Keratinocyte (primary cell): ENCODE measurements at regions not wholly inside any gene's neighbourhood (a gene's known extent, or its start where the extent isn't known, plus 50 kb on each side); places are given as distances from the start of the nearest gene placed in this dataset.

ENCODE experiments used
- DNase-seq: peaks from one replicate; pipeline ENCODE4 v3.0.0-alpha.2; 2011; ENCODE audit warnings: low read depth, missing footprints, low spot score
- FAIRE-seq: peaks from 2 replicates; lab custom pipeline; 2011; peaks lifted over from hg19 to GRCh38; lab: Jason Lieb, UNC
- H2AFZ ChIP-seq: 2 replicates; pipeline ENCODE4 v1.6.0; 2012; ENCODE audit warnings: low read length, control low read depth, inconsistent platforms; ENCODE audit not compliant: control insufficient read depth
- H3K27ac ChIP-seq: 2 replicates; pipeline ENCODE4 v1.5.1; 2011; ENCODE audit warnings: low read length; ENCODE audit not compliant: control insufficient read depth, insufficient read depth
- H3K27me3 ChIP-seq: 3 replicates; pipeline ENCODE4 v1.6.0; 2011; ENCODE audit warnings: low read length; ENCODE audit not compliant: control insufficient read depth, insufficient read depth; ENCODE audit errors: extremely low read depth
- H3K36me3 ChIP-seq, 2 experiments: 2 replicates in 1 of 2; 3 replicates in 1 of 2; pipeline ENCODE4 v1.5.1; 2011; ENCODE audit warnings: low read length in 2 of 2, mild to moderate bottlenecking in 1 of 2; ENCODE audit not compliant: control insufficient read depth in 2 of 2, insufficient read depth in 2 of 2; ENCODE audit errors: extremely low read depth in 1 of 2
- H3K4me1 ChIP-seq: 3 replicates; pipeline ENCODE4 v1.5.1; 2011; ENCODE audit warnings: low read length; ENCODE audit not compliant: control insufficient read depth, insufficient read depth; ENCODE audit errors: extremely low read depth
- H3K4me2 ChIP-seq: 3 replicates; pipeline ENCODE4 v1.6.0; 2011; ENCODE audit warnings: low read depth, low read length; ENCODE audit not compliant: control insufficient read depth, insufficient read depth; ENCODE audit errors: extremely low read depth
- H3K4me3 ChIP-seq, 3 experiments: fragments of 200-600 bp in 1 of 3; sonication (generic) in 1 of 3; 2 replicates in 2 of 3; 3 replicates in 1 of 3; pipeline ENCODE4 v1.5.1; 2011 to 2016; ENCODE audit warnings: low read length in 3 of 3, mild to moderate bottlenecking in 3 of 3, control low read depth in 2 of 3, inconsistent platforms in 1 of 3, low read depth in 1 of 3, mixed read lengths in 1 of 3, mixed run types in 1 of 3, moderate library complexity in 1 of 3; ENCODE audit not compliant: control insufficient read depth in 2 of 3, insufficient read depth in 2 of 3; ENCODE audit errors: extremely low read depth in 1 of 3
- H3K79me2 ChIP-seq: 2 replicates; pipeline ENCODE4 v1.6.0; 2012; ENCODE audit warnings: low read length; ENCODE audit not compliant: control insufficient read depth, insufficient read depth
- H3K9ac ChIP-seq: 3 replicates; pipeline ENCODE4 v1.6.0; 2011; ENCODE audit warnings: low read length; ENCODE audit not compliant: control insufficient read depth, insufficient read depth; ENCODE audit errors: extremely low read depth
- H3K9me1 ChIP-seq: 3 replicates; pipeline ENCODE4 v1.6.0; 2011; ENCODE audit warnings: low read length; ENCODE audit not compliant: control insufficient read depth, insufficient read depth; ENCODE audit errors: extremely low read depth
- H3K9me3 ChIP-seq: 2 replicates; pipeline ENCODE4 v1.5.1; 2012; ENCODE audit warnings: low read depth, low read length; ENCODE audit not compliant: control insufficient read depth
- H4K20me1 ChIP-seq: 3 replicates; pipeline ENCODE4 v1.6.0; 2011; ENCODE audit warnings: low read length; ENCODE audit not compliant: control insufficient read depth, insufficient read depth; ENCODE audit errors: extremely low read depth
- EZH2 ChIP-seq: IDR thresholded peaks from one replicate; pipeline ENCODE4 v1.6.1; 2012; ENCODE audit warnings: inconsistent platforms, mild to moderate bottlenecking, low read length, moderate library complexity
- dilution Hi-C: fragments of 300-500 bp; cut with MboI; formaldehyde crosslinking; loops from one replicate; pipeline ENCODE4 v1.7.0; 2020; ENCODE audit warnings: low sequenced_read_pairs; ENCODE audit not compliant: extremely low pct_ligation_motif_present
- TF ChIP-seq, protein P1 (sequence below), 3 experiments: IDR thresholded peaks in 1 of 3; conservative IDR thresholded peaks in 1 of 3; optimal IDR thresholded peaks in 1 of 3; 2 replicates in 2 of 3; 3 replicates in 1 of 3; pipeline versions ENCODE3 to v1.5.1; 2011; ENCODE audit warnings: low read length in 3 of 3, mild to moderate bottlenecking in 3 of 3, moderate library complexity in 2 of 3, control low read depth in 1 of 3, inconsistent platforms in 1 of 3; ENCODE audit not compliant: insufficient read depth in 2 of 3; ENCODE audit errors: extremely low read depth in 1 of 3

DNA sequence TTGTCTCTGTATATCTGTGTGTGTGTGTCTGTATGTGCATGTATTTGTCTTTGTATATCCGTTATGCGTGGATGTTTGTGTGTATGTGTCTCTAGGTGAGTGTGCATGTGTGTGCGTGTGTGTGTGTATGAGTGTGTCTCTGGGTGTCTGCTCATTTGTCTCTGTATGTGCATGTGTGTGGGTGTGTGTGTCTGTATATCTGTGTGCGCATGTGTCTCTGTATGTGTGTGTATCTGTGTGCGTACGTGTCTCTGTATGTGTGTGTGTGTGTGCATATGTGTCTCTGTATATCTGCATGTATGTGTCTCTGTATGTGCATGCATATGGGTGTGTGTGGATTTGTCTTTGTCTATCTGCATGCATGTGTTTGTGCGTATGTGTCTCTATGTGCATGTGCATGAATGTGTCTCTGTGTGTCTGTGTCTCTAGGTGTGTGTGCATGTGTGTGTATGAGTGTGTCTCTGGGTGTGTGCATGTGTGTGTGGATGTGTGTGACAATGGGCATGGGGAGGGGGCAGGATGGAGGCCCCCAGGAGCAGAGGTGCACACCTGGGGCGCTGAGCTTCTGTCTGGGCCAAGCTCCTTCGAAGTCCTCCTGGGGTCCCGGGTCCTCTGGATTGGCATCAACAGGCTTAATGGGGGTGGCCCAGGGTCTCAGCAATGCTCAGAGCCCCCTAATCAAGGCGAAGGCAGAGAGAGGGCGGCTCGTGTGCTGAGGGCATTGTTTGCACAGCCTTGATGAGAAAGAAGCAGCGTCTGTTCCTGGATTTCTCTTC, 373.4 kb upstream of the IRX4 start:
- TF ChIP-seq EZH2: no peak
- TF ChIP-seq, protein P1, sequence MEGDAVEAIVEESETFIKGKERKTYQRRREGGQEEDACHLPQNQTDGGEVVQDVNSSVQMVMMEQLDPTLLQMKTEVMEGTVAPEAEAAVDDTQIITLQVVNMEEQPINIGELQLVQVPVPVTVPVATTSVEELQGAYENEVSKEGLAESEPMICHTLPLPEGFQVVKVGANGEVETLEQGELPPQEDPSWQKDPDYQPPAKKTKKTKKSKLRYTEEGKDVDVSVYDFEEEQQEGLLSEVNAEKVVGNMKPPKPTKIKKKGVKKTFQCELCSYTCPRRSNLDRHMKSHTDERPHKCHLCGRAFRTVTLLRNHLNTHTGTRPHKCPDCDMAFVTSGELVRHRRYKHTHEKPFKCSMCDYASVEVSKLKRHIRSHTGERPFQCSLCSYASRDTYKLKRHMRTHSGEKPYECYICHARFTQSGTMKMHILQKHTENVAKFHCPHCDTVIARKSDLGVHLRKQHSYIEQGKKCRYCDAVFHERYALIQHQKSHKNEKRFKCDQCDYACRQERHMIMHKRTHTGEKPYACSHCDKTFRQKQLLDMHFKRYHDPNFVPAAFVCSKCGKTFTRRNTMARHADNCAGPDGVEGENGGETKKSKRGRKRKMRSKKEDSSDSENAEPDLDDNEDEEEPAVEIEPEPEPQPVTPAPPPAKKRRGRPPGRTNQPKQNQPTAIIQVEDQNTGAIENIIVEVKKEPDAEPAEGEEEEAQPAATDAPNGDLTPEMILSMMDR (optimal IDR thresholded peaks at IDR 0.05 in 1 of 3, IDR thresholded peaks at IDR 0.05 in 1 of 3, conservative IDR thresholded peaks at IDR 0.05 in 1 of 3; ENCODE audit: extremely low read depth in 1 of 3, insufficient read depth in 2 of 3, low read length in 3 of 3): no peak
- FAIRE-seq: no peak

DNA sequence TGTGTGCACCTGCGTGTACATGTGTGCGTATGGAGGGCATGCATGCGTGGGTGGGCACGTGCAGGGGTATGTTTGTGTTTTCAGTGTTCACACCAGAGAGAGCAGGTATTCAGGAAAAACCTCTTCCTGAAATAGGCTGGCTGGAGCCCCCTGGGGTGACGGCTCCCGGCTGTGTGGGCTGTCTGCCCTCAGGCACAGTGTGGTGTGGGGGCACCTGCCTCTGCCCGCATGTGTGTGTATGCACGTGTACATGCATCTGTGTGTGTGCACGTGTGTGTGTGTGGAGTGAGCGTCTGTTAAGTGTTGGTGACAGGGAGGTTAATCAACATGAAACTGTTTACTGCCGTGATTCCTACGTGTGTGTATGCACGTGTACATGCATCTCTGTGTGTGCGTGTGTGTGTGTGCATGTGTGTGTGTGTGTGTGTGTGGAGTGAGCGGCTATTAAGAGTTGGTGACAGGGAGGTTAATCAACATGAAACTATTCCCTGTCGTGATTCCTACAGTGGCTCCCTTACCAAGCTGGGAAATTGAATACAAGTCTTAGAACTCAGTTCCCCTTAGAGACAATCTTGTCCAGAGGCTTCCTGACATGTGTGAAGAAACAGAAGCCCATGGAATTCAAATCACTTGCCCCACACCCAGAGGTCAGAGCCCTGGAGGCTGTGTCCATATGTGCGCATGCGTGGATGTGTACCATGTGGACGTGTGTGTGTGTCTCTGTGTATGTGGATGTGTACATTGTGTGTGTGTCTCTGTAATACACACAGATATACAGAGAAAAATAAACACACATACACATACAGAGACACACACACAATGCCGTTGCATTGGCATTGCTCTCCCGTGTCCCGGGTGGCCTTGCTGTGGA, 372.4 kb upstream of the IRX4 start:
- no peaks in the 10 kb centered on the region for H3K4me1 ChIP-seq
- no peaks in the 10 kb centered on the region for H4K20me1 ChIP-seq
- no peak for TF ChIP-seq EZH2
- TF ChIP-seq, protein P1 (optimal IDR thresholded peaks at IDR 0.05 in 1 of 3, IDR thresholded peaks at IDR 0.05 in 1 of 3, conservative IDR thresholded peaks at IDR 0.05 in 1 of 3; ENCODE audit: extremely low read depth in 1 of 3, insufficient read depth in 2 of 3, low read length in 3 of 3): no peak
- H3K9me1 ChIP-seq: no peaks in the 10 kb centered on the region
- FAIRE-seq (no peak), DNase-seq (no peak)
- H3K9me3 ChIP-seq: peaks cover 4% of the 10 kb centered on the region
- H2AFZ ChIP-seq: no peak overlapping the region
- H3K4me3 ChIP-seq: no peak overlapping the region
- H3K36me3 ChIP-seq: no peaks in the 10 kb centered on the region
- H3K4me2 ChIP-seq: no peak overlapping the region
- no peaks in the 10 kb centered on the region for H3K27me3 ChIP-seq
- H3K79me2 ChIP-seq: no peaks in the 10 kb centered on the region
- H3K27ac ChIP-seq: no peak overlapping the region
- dilution Hi-C loops: no loop called here
- no peak overlapping the region for H3K9ac ChIP-seq

More for the DNA sequence above, 373.4 kb upstream of the IRX4 start:
- H3K9me3 ChIP-seq: peaks cover 4% of the 10 kb centered on the region
- no peaks in the 10 kb centered on the region for H3K9me1 ChIP-seq
- no peaks in the 10 kb centered on the region for H3K36me3 ChIP-seq
- no peak overlapping the region for H2AFZ ChIP-seq
- no peaks in the 10 kb centered on the region for H3K4me1 ChIP-seq
- no peaks in the 10 kb centered on the region for H3K27me3 ChIP-seq
- H3K4me2 ChIP-seq: no peak overlapping the region
- H3K79me2 ChIP-seq: no peaks in the 10 kb centered on the region
- DNase-seq: no peak
- H3K9ac ChIP-seq: no peak overlapping the region
- H4K20me1 ChIP-seq: no peaks in the 10 kb centered on the region
- dilution Hi-C loops: no loop called here
- H3K27ac ChIP-seq: no peak overlapping the region
- H3K4me3 ChIP-seq: no peak overlapping the region
